GM23338 (cell line): ENCODE measurements at regions not wholly inside any gene's neighbourhood (a gene's known extent, or its start where the extent isn't known, plus 50 kb on each side); places are given as distances from the start of the nearest gene placed in this dataset.

Experiments
- ATAC-seq: fragments of 200-7000 bp; cut with Tn5 transposase; 3 replicates; pipeline ENCODE4 v1.9.1; 2020
- DNase-seq: peaks from one replicate; pipeline ENCODE4 v3.0.0-alpha.2; 2015; ENCODE audit warnings: low spot score
- H2AFZ ChIP-seq: fragments of 200-600 bp; sonication (generic); 2 replicates; pipeline ENCODE4 v1.8.0; 2016; ENCODE audit warnings: antibody characterized with exemption, mild to moderate bottlenecking, moderate library complexity
- H3F3A ChIP-seq: fragments of 200-600 bp; sonication (generic); replicated peaks from 2 replicates; pipeline ENCODE4 v1.8.0; 2017; ENCODE audit warnings: antibody characterized with exemption, mixed run types, low read depth
- H3K27ac ChIP-seq: fragments of 200-600 bp; sonication (generic); 2 replicates; pipeline ENCODE4 v1.6.1; 2016; ENCODE audit warnings: low read depth
- H3K27me3 ChIP-seq: fragments of 200-600 bp; sonication (generic); 2 replicates; pipeline ENCODE4 v1.8.0; 2016; ENCODE audit warnings: mild to moderate bottlenecking, mixed run types, moderate library complexity; ENCODE audit not compliant: insufficient read depth
- H3K36me3 ChIP-seq: fragments of 200-600 bp; sonication (generic); 2 replicates; pipeline ENCODE4 v1.8.0; 2016; ENCODE audit warnings: mild to moderate bottlenecking; ENCODE audit not compliant: insufficient read depth
- H3K4me1 ChIP-seq: fragments of 200-600 bp; sonication (generic); 2 replicates; pipeline ENCODE4 v1.8.0; 2016; ENCODE audit warnings: mild to moderate bottlenecking, moderate library complexity; ENCODE audit not compliant: insufficient read depth
- H3K4me2 ChIP-seq: fragments of 200-600 bp; sonication (generic); 2 replicates; pipeline ENCODE4 v1.7.1; 2017; ENCODE audit warnings: mixed run types
- H3K4me3 ChIP-seq: fragments of 200-600 bp; sonication (generic); 2 replicates; pipeline ENCODE4 v1.6.1; 2016; ENCODE audit warnings: mixed run types
- H3K79me2 ChIP-seq: fragments of 200-600 bp; sonication (generic); replicated peaks from 2 replicates; pipeline ENCODE4 v1.8.0; 2017; ENCODE audit warnings: mild to moderate bottlenecking; ENCODE audit not compliant: insufficient read depth
- H3K9me2 ChIP-seq: fragments of 200-600 bp; sonication (generic); 2 replicates; pipeline ENCODE4 v1.8.0; 2017; ENCODE audit not compliant: insufficient read depth
- H4K20me1 ChIP-seq: fragments of 200-600 bp; sonication (generic); replicated peaks from 2 replicates; pipeline ENCODE4 v1.8.0; 2017; ENCODE audit warnings: mild to moderate bottlenecking; ENCODE audit not compliant: insufficient read depth
- H3K27ac Mint-ChIP-seq: 2 replicates; pipeline ENCODE4 v1.8.0; 2020; ENCODE audit warnings: inconsistent platforms, mild to moderate bottlenecking, moderate library complexity, mixed read lengths
- H3K27me3 Mint-ChIP-seq: 3 replicates; pipeline ENCODE4 v1.8.0; 2022; ENCODE audit warnings: low read depth, mild to moderate bottlenecking, moderate library complexity, mixed read lengths, inconsistent platforms; ENCODE audit not compliant: insufficient read depth, poor library complexity
- H3K36me3 Mint-ChIP-seq: 3 replicates; pipeline ENCODE4 v1.8.0; 2021; ENCODE audit warnings: low read depth, mild to moderate bottlenecking, inconsistent platforms, moderate library complexity, mixed read lengths
- H3K4me1 Mint-ChIP-seq: 3 replicates; pipeline ENCODE4 v1.8.0; 2020; ENCODE audit warnings: mild to moderate bottlenecking, inconsistent platforms, mixed read lengths
- H3K4me3 Mint-ChIP-seq: 3 replicates; pipeline ENCODE4 v1.8.0; 2021; ENCODE audit warnings: moderate library complexity, mild to moderate bottlenecking, inconsistent platforms, mixed read lengths
- H3K9me3 Mint-ChIP-seq: 3 replicates; pipeline ENCODE4 v1.8.0; 2020; ENCODE audit warnings: moderate library complexity, mild to moderate bottlenecking, inconsistent platforms, mixed read lengths
- CREB1 ChIP-seq: fragments of 250-450 bp; sonication (Bioruptor Pico); IDR thresholded peaks from 2 replicates; pipeline ENCODE4 v1.5.0; 2020; ENCODE audit warnings: low read depth, mild to moderate bottlenecking, moderate library complexity
- EZH2 ChIP-seq: fragments of 200-600 bp; sonication (generic); IDR thresholded peaks from one replicate; pipeline ENCODE4 v1.8.0; 2017; ENCODE audit warnings: antibody characterized with exemption, mild to moderate bottlenecking, low read depth; ENCODE audit not compliant: unreplicated experiment
- JUNB ChIP-seq: IDR thresholded peaks from one replicate; pipeline ENCODE4 v1.6.1; 2016; ENCODE audit warnings: antibody characterized with exemption; ENCODE audit not compliant: unreplicated experiment
- NANOG ChIP-seq: IDR thresholded peaks from 2 replicates; pipeline ENCODE4 v1.6.1; 2016; ENCODE audit warnings: antibody characterized with exemption, borderline replicate concordance
- STAT1 ChIP-seq: IDR thresholded peaks from one replicate; pipeline ENCODE4 v1.6.1; 2016; ENCODE audit warnings: antibody characterized with exemption; ENCODE audit not compliant: unreplicated experiment
- ZNF114 ChIP-seq: fragments of 250-450 bp; sonication (Bioruptor Pico); IDR thresholded peaks from 2 replicates; pipeline ENCODE4 v1.5.0; 2020; ENCODE audit warnings: mild to moderate bottlenecking, moderate library complexity
- ZNF331 ChIP-seq: fragments of 250-450 bp; sonication (Bioruptor Pico); IDR thresholded peaks from 2 replicates; pipeline ENCODE4 v1.5.0; 2020; ENCODE audit warnings: low read depth, mild to moderate bottlenecking, moderate library complexity
- TF ChIP-seq, protein P1 (sequence below), 2 experiments: fragments of 200-600 bp in 1 of 2; sonication (generic) in 1 of 2; conservative IDR thresholded peaks; 2 replicates each; pipeline versions ENCODE4 v1.5.1 to v1.6.1; 2016 to 2017; ENCODE audit warnings: antibody characterized with exemption in 2 of 2, low read depth in 2 of 2, mild to moderate bottlenecking in 2 of 2, moderate library complexity in 1 of 2
- TF ChIP-seq, protein P2 (sequence below): fragments of 250-450 bp; sonication (Bioruptor Pico); IDR thresholded peaks from 2 replicates; pipeline ENCODE4 v1.5.0; 2020; ENCODE audit warnings: mild to moderate bottlenecking, moderate library complexity
- TF ChIP-seq, protein P3 (sequence below): IDR thresholded peaks from 2 replicates; pipeline ENCODE4 v1.6.1; 2016; ENCODE audit warnings: antibody characterized with exemption

DNA sequence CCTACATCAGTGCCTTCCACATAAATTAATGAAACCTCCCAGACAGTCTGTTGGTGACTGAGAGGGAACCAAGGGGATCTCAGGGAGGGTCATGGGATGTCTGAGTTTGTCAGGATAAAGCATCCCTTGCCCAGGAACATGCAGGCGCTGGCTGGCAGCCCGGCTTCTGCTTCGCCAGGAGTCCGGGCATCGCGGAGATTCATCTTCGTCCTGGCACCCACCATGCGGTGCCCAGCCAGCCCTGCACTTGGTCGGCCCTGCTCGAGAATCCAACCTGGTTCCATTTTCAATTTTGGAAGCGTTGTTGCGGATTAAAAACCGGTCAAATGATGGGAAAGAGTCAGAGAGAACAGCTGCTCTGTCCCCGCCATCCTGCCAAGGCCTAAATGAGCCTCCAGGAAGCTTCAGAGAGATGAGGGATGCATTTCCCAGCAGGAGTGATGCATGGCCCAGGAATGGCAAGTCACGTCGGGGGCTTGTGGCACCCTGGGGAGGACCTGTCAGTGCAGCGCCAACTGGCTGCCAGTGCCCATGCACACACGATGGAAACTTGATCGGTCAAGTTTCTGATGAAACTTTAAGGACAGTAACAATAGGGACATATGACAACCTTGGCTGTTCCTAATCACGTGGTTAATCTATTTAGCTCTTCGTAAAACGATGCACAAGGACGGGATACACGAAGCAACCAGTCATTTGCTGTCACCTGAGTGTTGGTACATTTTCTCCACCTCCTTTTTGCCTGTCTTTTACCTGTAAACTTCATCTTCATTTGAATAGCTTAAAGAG is 260.8 kb upstream of the MKI67 start:
- no peak for DNase-seq
- no peaks in the 10 kb centered on the region for H3K4me1 ChIP-seq
- H3K36me3 ChIP-seq = no peaks in the 10 kb centered on the region
- no peak for TF ChIP-seq ZNF114 (CRISPR knock-in tag)
- TF ChIP-seq EZH2 = no peak
- TF ChIP-seq, protein P1, sequence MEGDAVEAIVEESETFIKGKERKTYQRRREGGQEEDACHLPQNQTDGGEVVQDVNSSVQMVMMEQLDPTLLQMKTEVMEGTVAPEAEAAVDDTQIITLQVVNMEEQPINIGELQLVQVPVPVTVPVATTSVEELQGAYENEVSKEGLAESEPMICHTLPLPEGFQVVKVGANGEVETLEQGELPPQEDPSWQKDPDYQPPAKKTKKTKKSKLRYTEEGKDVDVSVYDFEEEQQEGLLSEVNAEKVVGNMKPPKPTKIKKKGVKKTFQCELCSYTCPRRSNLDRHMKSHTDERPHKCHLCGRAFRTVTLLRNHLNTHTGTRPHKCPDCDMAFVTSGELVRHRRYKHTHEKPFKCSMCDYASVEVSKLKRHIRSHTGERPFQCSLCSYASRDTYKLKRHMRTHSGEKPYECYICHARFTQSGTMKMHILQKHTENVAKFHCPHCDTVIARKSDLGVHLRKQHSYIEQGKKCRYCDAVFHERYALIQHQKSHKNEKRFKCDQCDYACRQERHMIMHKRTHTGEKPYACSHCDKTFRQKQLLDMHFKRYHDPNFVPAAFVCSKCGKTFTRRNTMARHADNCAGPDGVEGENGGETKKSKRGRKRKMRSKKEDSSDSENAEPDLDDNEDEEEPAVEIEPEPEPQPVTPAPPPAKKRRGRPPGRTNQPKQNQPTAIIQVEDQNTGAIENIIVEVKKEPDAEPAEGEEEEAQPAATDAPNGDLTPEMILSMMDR (conservative IDR thresholded peaks at IDR 0.05; ENCODE audit: low read depth in 2 of 2) = no peak
- TF ChIP-seq, protein P2, sequence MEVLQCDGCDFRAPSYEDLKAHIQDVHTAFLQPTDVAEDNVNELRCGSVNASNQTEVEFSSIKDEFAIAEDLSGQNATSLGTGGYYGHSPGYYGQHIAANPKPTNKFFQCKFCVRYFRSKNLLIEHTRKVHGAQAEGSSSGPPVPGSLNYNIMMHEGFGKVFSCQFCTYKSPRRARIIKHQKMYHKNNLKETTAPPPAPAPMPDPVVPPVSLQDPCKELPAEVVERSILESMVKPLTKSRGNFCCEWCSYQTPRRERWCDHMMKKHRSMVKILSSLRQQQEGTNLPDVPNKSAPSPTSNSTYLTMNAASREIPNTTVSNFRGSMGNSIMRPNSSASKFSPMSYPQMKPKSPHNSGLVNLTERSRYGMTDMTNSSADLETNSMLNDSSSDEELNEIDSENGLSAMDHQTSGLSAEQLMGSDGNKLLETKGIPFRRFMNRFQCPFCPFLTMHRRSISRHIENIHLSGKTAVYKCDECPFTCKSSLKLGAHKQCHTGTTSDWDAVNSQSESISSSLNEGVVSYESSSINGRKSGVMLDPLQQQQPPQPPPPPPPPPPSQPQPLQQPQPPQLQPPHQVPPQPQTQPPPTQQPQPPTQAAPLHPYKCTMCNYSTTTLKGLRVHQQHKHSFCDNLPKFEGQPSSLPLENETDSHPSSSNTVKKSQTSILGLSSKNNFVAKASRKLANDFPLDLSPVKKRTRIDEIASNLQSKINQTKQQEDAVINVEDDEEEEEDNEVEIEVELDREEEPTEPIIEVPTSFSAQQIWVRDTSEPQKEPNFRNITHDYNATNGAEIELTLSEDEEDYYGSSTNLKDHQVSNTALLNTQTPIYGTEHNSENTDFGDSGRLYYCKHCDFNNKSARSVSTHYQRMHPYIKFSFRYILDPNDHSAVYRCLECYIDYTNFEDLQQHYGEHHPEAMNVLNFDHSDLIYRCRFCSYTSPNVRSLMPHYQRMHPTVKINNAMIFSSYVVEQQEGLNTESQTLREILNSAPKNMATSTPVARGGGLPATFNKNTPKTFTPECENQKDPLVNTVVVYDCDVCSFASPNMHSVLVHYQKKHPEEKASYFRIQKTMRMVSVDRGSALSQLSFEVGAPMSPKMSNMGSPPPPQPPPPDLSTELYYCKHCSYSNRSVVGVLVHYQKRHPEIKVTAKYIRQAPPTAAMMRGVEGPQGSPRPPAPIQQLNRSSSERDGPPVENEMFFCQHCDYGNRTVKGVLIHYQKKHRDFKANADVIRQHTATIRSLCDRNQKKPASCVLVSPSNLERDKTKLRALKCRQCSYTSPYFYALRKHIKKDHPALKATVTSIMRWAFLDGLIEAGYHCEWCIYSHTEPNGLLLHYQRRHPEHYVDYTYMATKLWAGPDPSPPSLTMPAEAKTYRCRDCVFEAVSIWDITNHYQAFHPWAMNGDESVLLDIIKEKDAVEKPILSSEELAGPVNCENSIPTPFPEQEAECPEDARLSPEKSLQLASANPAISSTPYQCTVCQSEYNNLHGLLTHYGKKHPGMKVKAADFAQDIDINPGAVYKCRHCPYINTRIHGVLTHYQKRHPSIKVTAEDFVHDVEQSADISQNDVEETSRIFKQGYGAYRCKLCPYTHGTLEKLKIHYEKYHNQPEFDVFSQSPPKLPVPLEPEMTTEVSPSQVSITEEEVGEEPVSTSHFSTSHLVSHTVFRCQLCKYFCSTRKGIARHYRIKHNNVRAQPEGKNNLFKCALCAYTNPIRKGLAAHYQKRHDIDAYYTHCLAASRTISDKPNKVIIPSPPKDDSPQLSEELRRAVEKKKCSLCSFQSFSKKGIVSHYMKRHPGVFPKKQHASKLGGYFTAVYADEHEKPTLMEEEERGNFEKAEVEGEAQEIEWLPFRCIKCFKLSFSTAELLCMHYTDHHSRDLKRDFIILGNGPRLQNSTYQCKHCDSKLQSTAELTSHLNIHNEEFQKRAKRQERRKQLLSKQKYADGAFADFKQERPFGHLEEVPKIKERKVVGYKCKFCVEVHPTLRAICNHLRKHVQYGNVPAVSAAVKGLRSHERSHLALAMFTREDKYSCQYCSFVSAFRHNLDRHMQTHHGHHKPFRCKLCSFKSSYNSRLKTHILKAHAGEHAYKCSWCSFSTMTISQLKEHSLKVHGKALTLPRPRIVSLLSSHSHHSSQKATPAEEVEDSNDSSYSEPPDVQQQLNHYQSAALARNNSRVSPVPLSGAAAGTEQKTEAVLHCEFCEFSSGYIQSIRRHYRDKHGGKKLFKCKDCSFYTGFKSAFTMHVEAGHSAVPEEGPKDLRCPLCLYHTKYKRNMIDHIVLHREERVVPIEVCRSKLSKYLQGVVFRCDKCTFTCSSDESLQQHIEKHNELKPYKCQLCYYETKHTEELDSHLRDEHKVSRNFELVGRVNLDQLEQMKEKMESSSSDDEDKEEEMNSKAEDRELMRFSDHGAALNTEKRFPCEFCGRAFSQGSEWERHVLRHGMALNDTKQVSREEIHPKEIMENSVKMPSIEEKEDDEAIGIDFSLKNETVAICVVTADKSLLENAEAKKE (CRISPR knock-in tag) = no peak
- TF ChIP-seq CREB1 = no peak
- TF ChIP-seq, protein P3, sequence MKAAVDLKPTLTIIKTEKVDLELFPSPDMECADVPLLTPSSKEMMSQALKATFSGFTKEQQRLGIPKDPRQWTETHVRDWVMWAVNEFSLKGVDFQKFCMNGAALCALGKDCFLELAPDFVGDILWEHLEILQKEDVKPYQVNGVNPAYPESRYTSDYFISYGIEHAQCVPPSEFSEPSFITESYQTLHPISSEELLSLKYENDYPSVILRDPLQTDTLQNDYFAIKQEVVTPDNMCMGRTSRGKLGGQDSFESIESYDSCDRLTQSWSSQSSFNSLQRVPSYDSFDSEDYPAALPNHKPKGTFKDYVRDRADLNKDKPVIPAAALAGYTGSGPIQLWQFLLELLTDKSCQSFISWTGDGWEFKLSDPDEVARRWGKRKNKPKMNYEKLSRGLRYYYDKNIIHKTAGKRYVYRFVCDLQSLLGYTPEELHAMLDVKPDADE = no peak
- no peak for TF ChIP-seq STAT1
- TF ChIP-seq JUNB = no peak
- TF ChIP-seq ZNF331 (CRISPR knock-in tag) = no peak
- no peak for TF ChIP-seq NANOG
- no peaks in the 10 kb centered on the region for H3K27me3 ChIP-seq
- H3K27ac Mint-ChIP-seq = no peak overlapping the region
- H3K27me3 Mint-ChIP-seq = peaks cover 4% of the 10 kb centered on the region
- H3K27ac ChIP-seq = no peak overlapping the region
- H3K9me3 Mint-ChIP-seq = no peaks in the 10 kb centered on the region
- H3K79me2 ChIP-seq = no peaks in the 10 kb centered on the region
- no peak overlapping the region for H3K4me3 ChIP-seq
- H4K20me1 ChIP-seq = no peaks in the 10 kb centered on the region
- H2AFZ ChIP-seq = no peak overlapping the region
- no peaks in the 10 kb centered on the region for H3K9me2 ChIP-seq
- H3K4me3 Mint-ChIP-seq = no peak overlapping the region
- no peaks in the 10 kb centered on the region for H3F3A ChIP-seq
- ATAC-seq = no peak
- no peak overlapping the region for H3K4me2 ChIP-seq
- H3K4me1 Mint-ChIP-seq = 0 out of 3 replicates have a peak, but pooled peaks cover 2% of the 10 kb centered on the region
- no peaks in the 10 kb centered on the region for H3K36me3 Mint-ChIP-seq
